IMR-90 (cell line): ENCODE measurements at regions not wholly inside any gene's neighbourhood (a gene's known extent, or its start where the extent isn't known, plus 50 kb on each side); places are given as distances from the start of the nearest gene placed in this dataset.

ENCODE experiments used
- CEBPB ChIP-seq: IDR thresholded peaks from 2 replicates; pipeline ENCODE4 v1.6.1; 2012; ENCODE audit warnings: low read depth, low read length, improper control_type of control experiment
- CHD1 ChIP-seq: IDR thresholded peaks from 2 replicates; pipeline ENCODE4 v1.6.1; 2012; ENCODE audit warnings: low read depth, low read length, improper control_type of control experiment
- FOS ChIP-seq: fragments of 150-350 bp; IDR thresholded peaks from 2 replicates; pipeline ENCODE4 v1.6.1; 2016; ENCODE audit warnings: low read depth, low read length
- MAFK ChIP-seq: IDR thresholded peaks from 2 replicates; pipeline ENCODE4 v1.6.1; 2012; ENCODE audit warnings: low read depth, low read length, improper control_type of control experiment
- MXI1 ChIP-seq: IDR thresholded peaks from 2 replicates; pipeline ENCODE4 v1.6.1; 2012; ENCODE audit warnings: low read depth, mild to moderate bottlenecking, low read length, moderate library complexity, borderline replicate concordance
- POLR2A ChIP-seq: IDR thresholded peaks from 2 replicates; pipeline ENCODE4 v1.6.1; 2012; ENCODE audit warnings: mild to moderate bottlenecking, low read depth, low read length
- RAD21 ChIP-seq: IDR thresholded peaks from 2 replicates; pipeline ENCODE4 v1.6.1; 2012; ENCODE audit warnings: low read length, improper control_type of control experiment
- RCOR1 ChIP-seq: IDR thresholded peaks from 2 replicates; pipeline ENCODE4 v1.6.1; 2012; ENCODE audit warnings: mild to moderate bottlenecking, low read length, improper control_type of control experiment; ENCODE audit not compliant: insufficient replicate concordance
- SMC3 ChIP-seq: fragments of 150-350 bp; IDR thresholded peaks from 2 replicates; pipeline ENCODE4 v1.6.1; 2016; ENCODE audit warnings: low read depth, mild to moderate bottlenecking, antibody characterized with exemption, low read length, moderate library complexity
- USF2 ChIP-seq: fragments of 150-350 bp; IDR thresholded peaks from 2 replicates; pipeline ENCODE4 v1.6.1; 2017; ENCODE audit warnings: mild to moderate bottlenecking, antibody characterized with exemption, low read length, low read depth
- TF ChIP-seq, protein P1 (sequence below): conservative IDR thresholded peaks from 2 replicates; pipeline ENCODE4 v1.5.1; 2012; ENCODE audit warnings: mild to moderate bottlenecking, low read depth, low read length, improper control_type of control experiment
- TF ChIP-seq, protein P2 (sequence below): fragments of 150-350 bp; IDR thresholded peaks from 2 replicates; pipeline ENCODE4 v1.6.1; 2016; ENCODE audit warnings: low read depth, mild to moderate bottlenecking, low read length, moderate library complexity, borderline replicate concordance

DNA sequence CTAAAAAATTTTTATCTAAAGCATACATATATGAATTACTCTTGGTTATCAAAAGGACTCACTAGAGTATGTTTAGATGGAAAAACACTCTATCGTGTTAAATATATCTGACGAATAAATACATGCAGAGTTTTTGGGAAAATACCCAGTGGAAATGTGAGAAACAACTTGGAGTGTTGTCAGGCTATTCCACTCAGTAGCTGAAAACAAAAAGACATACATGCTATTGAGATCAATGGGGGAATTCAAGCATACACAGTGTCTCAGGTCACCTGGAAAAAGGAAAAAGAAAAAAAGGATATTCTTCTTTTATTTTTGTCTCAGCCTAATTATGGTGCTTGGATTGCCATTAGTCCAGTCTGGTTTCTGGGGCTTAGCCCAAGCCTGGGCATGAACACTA, 247.0 kb upstream of the LYPLAL1 start:
- TF ChIP-seq, protein P1, sequence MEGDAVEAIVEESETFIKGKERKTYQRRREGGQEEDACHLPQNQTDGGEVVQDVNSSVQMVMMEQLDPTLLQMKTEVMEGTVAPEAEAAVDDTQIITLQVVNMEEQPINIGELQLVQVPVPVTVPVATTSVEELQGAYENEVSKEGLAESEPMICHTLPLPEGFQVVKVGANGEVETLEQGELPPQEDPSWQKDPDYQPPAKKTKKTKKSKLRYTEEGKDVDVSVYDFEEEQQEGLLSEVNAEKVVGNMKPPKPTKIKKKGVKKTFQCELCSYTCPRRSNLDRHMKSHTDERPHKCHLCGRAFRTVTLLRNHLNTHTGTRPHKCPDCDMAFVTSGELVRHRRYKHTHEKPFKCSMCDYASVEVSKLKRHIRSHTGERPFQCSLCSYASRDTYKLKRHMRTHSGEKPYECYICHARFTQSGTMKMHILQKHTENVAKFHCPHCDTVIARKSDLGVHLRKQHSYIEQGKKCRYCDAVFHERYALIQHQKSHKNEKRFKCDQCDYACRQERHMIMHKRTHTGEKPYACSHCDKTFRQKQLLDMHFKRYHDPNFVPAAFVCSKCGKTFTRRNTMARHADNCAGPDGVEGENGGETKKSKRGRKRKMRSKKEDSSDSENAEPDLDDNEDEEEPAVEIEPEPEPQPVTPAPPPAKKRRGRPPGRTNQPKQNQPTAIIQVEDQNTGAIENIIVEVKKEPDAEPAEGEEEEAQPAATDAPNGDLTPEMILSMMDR, result no peak
- TF ChIP-seq POLR2A (no peak), SMC3 (no peak), MAFK (no peak), CEBPB (no peak), USF2 (no peak), RCOR1 (no peak), RAD21 (no peak), FOS (no peak), MXI1 (no peak), CHD1 (no peak)
- TF ChIP-seq, protein P2, sequence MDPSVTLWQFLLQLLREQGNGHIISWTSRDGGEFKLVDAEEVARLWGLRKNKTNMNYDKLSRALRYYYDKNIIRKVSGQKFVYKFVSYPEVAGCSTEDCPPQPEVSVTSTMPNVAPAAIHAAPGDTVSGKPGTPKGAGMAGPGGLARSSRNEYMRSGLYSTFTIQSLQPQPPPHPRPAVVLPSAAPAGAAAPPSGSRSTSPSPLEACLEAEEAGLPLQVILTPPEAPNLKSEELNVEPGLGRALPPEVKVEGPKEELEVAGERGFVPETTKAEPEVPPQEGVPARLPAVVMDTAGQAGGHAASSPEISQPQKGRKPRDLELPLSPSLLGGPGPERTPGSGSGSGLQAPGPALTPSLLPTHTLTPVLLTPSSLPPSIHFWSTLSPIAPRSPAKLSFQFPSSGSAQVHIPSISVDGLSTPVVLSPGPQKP, result no peak
